HEK293 (cell line): ENCODE measurements at regions not wholly inside any gene's neighbourhood (a gene's known extent, or its start where the extent isn't known, plus 50 kb on each side); places are given as distances from the start of the nearest gene placed in this dataset.

Experiments used
- CTCF ChIP-seq: fragments of 450-650 bp; formaldehyde crosslinking; IDR thresholded peaks from 2 replicates; pipeline ENCODE4 v1.5.1; 2016; ENCODE audit warnings: missing biosample characterization, missing genetic modification characterization
- ZNF549 ChIP-seq: fragments of 450-650 bp; IDR thresholded peaks from 2 replicates; pipeline ENCODE4 v1.5.1; 2018; ENCODE audit warnings: missing biosample characterization, missing genetic modification characterization, mild to moderate bottlenecking, inconsistent platforms, moderate library complexity

DNA sequence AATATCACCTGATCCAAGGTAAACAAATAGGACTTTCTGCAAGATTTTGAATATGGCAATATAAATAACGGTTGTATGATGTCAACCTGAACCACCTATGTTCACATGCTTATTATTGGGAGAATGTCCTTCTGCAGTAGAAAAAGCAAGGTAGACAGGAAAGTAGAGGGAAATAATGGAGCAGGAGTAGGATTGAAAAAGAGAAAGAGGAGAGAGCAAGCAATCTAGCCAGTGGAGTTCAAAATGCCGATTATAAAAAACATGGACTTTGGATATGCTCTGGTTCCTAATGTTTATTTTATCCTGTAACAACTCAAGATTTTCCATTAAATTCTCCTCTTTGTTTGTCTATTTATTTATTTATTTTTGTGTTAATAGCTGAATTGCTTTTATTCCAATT is 878.0 kb upstream of the KCND2 start:
- TF ChIP-seq CTCF (no peak), ZNF549 (tag by site-specific recombination) (no peak)
